H9 (cell line): ENCODE measurements at regions not wholly inside any gene's neighbourhood (a gene's known extent, or its start where the extent isn't known, plus 50 kb on each side); places are given as distances from the start of the nearest gene placed in this dataset.

Experiments
- DNase-seq: peaks from one replicate; pipeline ENCODE4 v3.0.0-alpha.2; 2017
- H2AFZ ChIP-seq: one replicate; pipeline ENCODE4 v1.6.1; 2013; ENCODE audit warnings: mild to moderate bottlenecking, low read length, control low read depth, moderate library complexity
- H2AK5ac ChIP-seq: 2 replicates; pipeline ENCODE4 v1.6.1; 2013; ENCODE audit warnings: low read length, control low read depth, mixed read lengths; ENCODE audit not compliant: insufficient read length
- H2BK120ac ChIP-seq: one replicate; pipeline ENCODE4 v1.6.1; 2013; ENCODE audit warnings: low read depth, mild to moderate bottlenecking, low read length, control low read depth, inconsistent platforms; ENCODE audit not compliant: poor library complexity, severe bottlenecking
- H2BK12ac ChIP-seq: 2 replicates; pipeline ENCODE4 v1.6.1; 2013; ENCODE audit warnings: low read length, control low read depth, mixed read lengths, low read depth; ENCODE audit not compliant: insufficient read length
- H2BK15ac ChIP-seq: 2 replicates; pipeline ENCODE4 v1.6.1; 2013; ENCODE audit warnings: low read depth, low read length, control low read depth
- H2BK20ac ChIP-seq: one replicate; pipeline ENCODE4 v1.6.1; 2013; ENCODE audit warnings: low read depth, mild to moderate bottlenecking, low read length, control low read depth, inconsistent platforms; ENCODE audit not compliant: poor library complexity, severe bottlenecking
- H2BK5ac ChIP-seq: 2 replicates; pipeline ENCODE4 v1.6.1; 2013; ENCODE audit warnings: low read length, control low read depth, mixed read lengths; ENCODE audit not compliant: insufficient read length
- H3K14ac ChIP-seq: 2 replicates; pipeline ENCODE4 v1.6.1; 2013; ENCODE audit warnings: low read length, control low read depth; ENCODE audit not compliant: insufficient read depth
- H3K18ac ChIP-seq: 2 replicates; pipeline ENCODE4 v1.6.1; 2013; ENCODE audit warnings: low read depth, mild to moderate bottlenecking, mixed read lengths, low read length, control low read depth; ENCODE audit not compliant: insufficient read length
- H3K23ac ChIP-seq: 2 replicates; pipeline ENCODE4 v1.6.1; 2013; ENCODE audit warnings: low read length, control low read depth, mixed read lengths, low read depth; ENCODE audit not compliant: insufficient read length
- H3K23me2 ChIP-seq: 2 replicates; pipeline ENCODE4 v1.6.1; 2013; ENCODE audit warnings: low read depth, mild to moderate bottlenecking, mixed read lengths, low read length, control low read depth; ENCODE audit not compliant: insufficient read length, poor library complexity, severe bottlenecking
- H3K27ac ChIP-seq: 2 replicates; pipeline ENCODE4 v1.5.1; 2013; ENCODE audit warnings: low read length, control low read depth, mixed read lengths, low read depth; ENCODE audit not compliant: insufficient read length
- H3K27me3 ChIP-seq: 2 replicates; pipeline ENCODE4 v1.6.1; 2013; ENCODE audit warnings: low read length, control low read depth, inconsistent platforms; ENCODE audit not compliant: insufficient read depth
- H3K4ac ChIP-seq: 2 replicates; pipeline ENCODE4 v1.6.1; 2013; ENCODE audit warnings: low read depth, mild to moderate bottlenecking, control low read depth, inconsistent platforms, low read length, moderate library complexity
- H3K4me1 ChIP-seq: 2 replicates; pipeline ENCODE4 v1.6.1; 2013; ENCODE audit warnings: low read length, control low read depth, inconsistent platforms; ENCODE audit not compliant: insufficient read depth
- H3K4me2 ChIP-seq: 2 replicates; pipeline ENCODE4 v1.6.1; 2013; ENCODE audit warnings: low read length, control low read depth, mixed read lengths; ENCODE audit not compliant: insufficient read length, insufficient read depth
- H3K56ac ChIP-seq: 2 replicates; pipeline ENCODE4 v1.6.1; 2013; ENCODE audit warnings: low read depth, mild to moderate bottlenecking, mixed read lengths, low read length, control low read depth; ENCODE audit not compliant: insufficient read length
- H3K79me1 ChIP-seq: 2 replicates; pipeline ENCODE4 v1.6.1; 2013; ENCODE audit warnings: low read depth, mild to moderate bottlenecking, moderate library complexity, low read length, control low read depth, inconsistent platforms; ENCODE audit not compliant: insufficient read depth, poor library complexity, severe bottlenecking
- H3K79me2 ChIP-seq: 2 replicates; pipeline ENCODE4 v1.6.1; 2013; ENCODE audit warnings: low read length, control low read depth, inconsistent platforms; ENCODE audit not compliant: insufficient read depth
- H3K9ac ChIP-seq: 2 replicates; pipeline ENCODE4 v1.6.1; 2013; ENCODE audit warnings: low read length, control low read depth, mixed read lengths; ENCODE audit not compliant: insufficient read length; ENCODE audit errors: extremely low read depth
- H3K9me3 ChIP-seq: one replicate; pipeline ENCODE4 v1.6.1; 2013; ENCODE audit warnings: low read depth, low read length, inconsistent platforms; ENCODE audit not compliant: control insufficient read depth
- H3T11ph ChIP-seq: one replicate; pipeline ENCODE4 v1.6.1; 2013; ENCODE audit warnings: mild to moderate bottlenecking, low read length, control low read depth, inconsistent platforms
- H4K20me1 ChIP-seq: one replicate; pipeline ENCODE4 v1.6.1; 2013; ENCODE audit not compliant: control insufficient read depth, insufficient read length, insufficient read depth
- H4K5ac ChIP-seq: 2 replicates; pipeline ENCODE4 v1.6.1; 2013; ENCODE audit warnings: low read depth, mild to moderate bottlenecking, mixed read lengths, low read length, control low read depth; ENCODE audit not compliant: insufficient read length
- H4K8ac ChIP-seq: replicated peaks from 2 replicates; pipeline ENCODE4 v1.6.1; 2013; ENCODE audit warnings: low read length, control low read depth, mixed read lengths, low read depth; ENCODE audit not compliant: insufficient read length
- H4K91ac ChIP-seq: 2 replicates; pipeline ENCODE4 v1.6.1; 2013; ENCODE audit warnings: low read depth, mild to moderate bottlenecking, moderate library complexity, mixed read lengths, low read length, control low read depth; ENCODE audit not compliant: insufficient read length
- H3K27ac Mint-ChIP-seq, 3 experiments: 2 replicates in 2 of 3; 3 replicates in 1 of 3; pipeline ENCODE4 v1.8.0; 2020 to 2021; ENCODE audit warnings: mixed read lengths in 3 of 3, mild to moderate bottlenecking in 1 of 3, moderate library complexity in 1 of 3
- H3K27me3 Mint-ChIP-seq: 2 replicates; pipeline ENCODE4 v1.8.0; 2021; ENCODE audit warnings: low read depth, mild to moderate bottlenecking, moderate library complexity, mixed read lengths
- H3K36me3 Mint-ChIP-seq, 3 experiments: 2 replicates in 2 of 3; 3 replicates in 1 of 3; pipeline ENCODE4 v1.8.0; 2020 to 2021; ENCODE audit warnings: low read depth in 3 of 3, mixed read lengths in 3 of 3; ENCODE audit not compliant: insufficient read depth in 1 of 3
- H3K4me1 Mint-ChIP-seq, 2 experiments: 2 replicates each; pipeline ENCODE4 v1.8.0; 2020; ENCODE audit warnings: mixed read lengths in 2 of 2
- H3K4me3 Mint-ChIP-seq, 2 experiments: 2 replicates in 1 of 2; 3 replicates in 1 of 2; pipeline ENCODE4 v1.8.0; 2020 to 2021; ENCODE audit warnings: mild to moderate bottlenecking in 2 of 2, mixed read lengths in 2 of 2, moderate library complexity in 1 of 2
- H3K9me3 Mint-ChIP-seq, 2 experiments: 2 replicates in 1 of 2; 3 replicates in 1 of 2; pipeline ENCODE4 v1.8.0; 2020; ENCODE audit warnings: mild to moderate bottlenecking in 2 of 2, mixed read lengths in 2 of 2, moderate library complexity in 1 of 2
- WGBS: extraction: QIAGEN DNeasy Blood & Tissue Kit; methylation state at CpG from one replicate; pipeline ENCODE4 v1.1.7; 2013; ENCODE audit warnings: missing lambda C conversion rate, low lambda C conversion rate, mixed read lengths; ENCODE audit not compliant: insufficient read length; ENCODE audit errors: extremely low coverage; 5-methylcytosine and 5-hydroxymethylcytosine counted together
- TF ChIP-seq, protein P1 (sequence below): fragments of 200-600 bp; sonication (generic); conservative IDR thresholded peaks from 3 replicates; pipeline ENCODE4 v1.8.0; 2021; ENCODE audit warnings: antibody characterized with exemption, mild to moderate bottlenecking

DNA sequence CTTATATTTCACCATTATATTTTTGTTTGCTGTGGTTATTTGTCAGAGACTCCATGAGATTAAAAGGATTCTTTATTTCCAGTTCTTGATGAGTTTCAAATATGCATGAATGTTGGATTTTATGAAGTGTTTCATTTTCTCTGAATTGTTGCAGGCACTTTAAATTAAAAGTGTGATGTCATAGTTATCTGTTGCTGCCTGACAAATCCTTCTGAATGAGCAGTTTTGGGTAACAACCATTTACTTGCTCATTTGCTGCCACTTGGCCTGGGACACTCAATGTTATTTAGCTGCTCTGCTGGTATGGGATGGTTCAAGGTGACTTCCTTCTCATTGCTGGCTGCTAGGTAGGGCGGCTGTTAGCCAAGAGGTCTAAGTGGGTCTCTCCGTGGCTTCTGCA is 173.5 kb downstream of the LPIN1 start:
- no peak overlapping the region for H2BK20ac ChIP-seq

More for the DNA sequence above, 173.5 kb downstream of the LPIN1 start:
- no peak overlapping the region for H3K4me3 Mint-ChIP-seq
- H3K23ac ChIP-seq = no peak overlapping the region
- H3K9me3 Mint-ChIP-seq = no peaks in the 10 kb centered on the region; a peak in 1 of 5 replicates
- H3K4me1 ChIP-seq = no peaks in the 10 kb centered on the region
- no peaks in the 10 kb centered on the region for H3K79me1 ChIP-seq
- no peak overlapping the region for H3K4ac ChIP-seq
- H4K5ac ChIP-seq = no peak overlapping the region
- no peaks in the 10 kb centered on the region for H4K20me1 ChIP-seq
- H4K8ac ChIP-seq = no peak overlapping the region
- no peak overlapping the region for H2BK120ac ChIP-seq
- no peak overlapping the region for H2BK15ac ChIP-seq
- H2AK5ac ChIP-seq = no peak overlapping the region
- no peak overlapping the region for H3K9ac ChIP-seq
- H4K91ac ChIP-seq = no peak overlapping the region
- H3K9me3 ChIP-seq = no peaks in the 10 kb centered on the region
- H3K23me2 ChIP-seq = no peaks in the 10 kb centered on the region
- no peak overlapping the region for H3K4me2 ChIP-seq
- no peak overlapping the region for H3K18ac ChIP-seq
- H3K27ac Mint-ChIP-seq = no peak overlapping the region
- H2BK12ac ChIP-seq = no peak overlapping the region
- H3K56ac ChIP-seq = no peak overlapping the region
- no peaks in the 10 kb centered on the region; a peak in 1 of 7 replicates for H3K36me3 Mint-ChIP-seq
- H3T11ph ChIP-seq = no peak overlapping the region
- H2BK5ac ChIP-seq = no peak overlapping the region
- no peaks in the 10 kb centered on the region for H3K27me3 ChIP-seq
- DNase-seq = no peak
- peaks cover 15 to 17% of the 10 kb centered on the region in 2 experiments for H3K4me1 Mint-ChIP-seq
- H2AFZ ChIP-seq = no peak overlapping the region
- H3K79me2 ChIP-seq = no peaks in the 10 kb centered on the region
- no CpG with 5 or more reads among the region's 2 CpGs for WGBS
- H3K27ac ChIP-seq = no peak overlapping the region
- H3K27me3 Mint-ChIP-seq = peaks cover 7% of the 10 kb centered on the region
- no peak overlapping the region for H3K14ac ChIP-seq
- TF ChIP-seq, protein P1, sequence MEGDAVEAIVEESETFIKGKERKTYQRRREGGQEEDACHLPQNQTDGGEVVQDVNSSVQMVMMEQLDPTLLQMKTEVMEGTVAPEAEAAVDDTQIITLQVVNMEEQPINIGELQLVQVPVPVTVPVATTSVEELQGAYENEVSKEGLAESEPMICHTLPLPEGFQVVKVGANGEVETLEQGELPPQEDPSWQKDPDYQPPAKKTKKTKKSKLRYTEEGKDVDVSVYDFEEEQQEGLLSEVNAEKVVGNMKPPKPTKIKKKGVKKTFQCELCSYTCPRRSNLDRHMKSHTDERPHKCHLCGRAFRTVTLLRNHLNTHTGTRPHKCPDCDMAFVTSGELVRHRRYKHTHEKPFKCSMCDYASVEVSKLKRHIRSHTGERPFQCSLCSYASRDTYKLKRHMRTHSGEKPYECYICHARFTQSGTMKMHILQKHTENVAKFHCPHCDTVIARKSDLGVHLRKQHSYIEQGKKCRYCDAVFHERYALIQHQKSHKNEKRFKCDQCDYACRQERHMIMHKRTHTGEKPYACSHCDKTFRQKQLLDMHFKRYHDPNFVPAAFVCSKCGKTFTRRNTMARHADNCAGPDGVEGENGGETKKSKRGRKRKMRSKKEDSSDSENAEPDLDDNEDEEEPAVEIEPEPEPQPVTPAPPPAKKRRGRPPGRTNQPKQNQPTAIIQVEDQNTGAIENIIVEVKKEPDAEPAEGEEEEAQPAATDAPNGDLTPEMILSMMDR = no peak
